HL-60/S4 treated with retinoic acid at 250 ng/mL for 4 days and 3 days (cell line): ENCODE measurements at regions not wholly inside any gene's neighbourhood (a gene's known extent, or its start where the extent isn't known, plus 50 kb on each side); places are given as distances from the start of the nearest gene placed in this dataset.

Source experiments
- in situ Hi-C: fragments of 300-500 bp; cut with MboI; formaldehyde crosslinking; loops from 2 replicates; pipeline ENCODE4 v1.7.0; 2022; ENCODE audit warnings: low sequenced_read_pairs

DNA sequence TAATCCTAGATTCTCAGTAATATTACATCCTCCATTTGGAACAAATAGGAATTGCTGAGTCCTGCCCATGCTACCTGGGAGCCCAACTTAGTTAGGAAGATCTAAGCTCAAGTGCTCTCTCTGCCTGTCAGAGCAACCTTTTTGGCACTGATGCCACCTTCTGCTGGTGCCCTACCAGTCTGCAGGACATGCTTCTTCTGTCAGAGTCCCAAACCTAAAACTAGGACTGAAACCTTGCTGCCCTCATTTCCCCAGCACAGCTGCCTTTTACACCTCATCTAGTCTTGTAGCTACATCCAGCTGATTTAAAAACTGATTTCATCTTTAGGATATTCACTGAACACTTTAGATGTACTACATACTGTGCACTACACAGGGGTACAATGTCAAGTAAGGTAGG, 118.7 kb downstream of the LYPLAL1 start:
- in situ Hi-C loops, result no loop called here

GRCh38 chr1:219289171-219289570, 115.5 kb downstream of the LYPLAL1 start:
- in situ Hi-C loops, result no loop called here

GRCh38 chr1:219283541-219283940, 109.9 kb downstream of the LYPLAL1 start:
- in situ Hi-C loops, result no loop called here

DNA sequence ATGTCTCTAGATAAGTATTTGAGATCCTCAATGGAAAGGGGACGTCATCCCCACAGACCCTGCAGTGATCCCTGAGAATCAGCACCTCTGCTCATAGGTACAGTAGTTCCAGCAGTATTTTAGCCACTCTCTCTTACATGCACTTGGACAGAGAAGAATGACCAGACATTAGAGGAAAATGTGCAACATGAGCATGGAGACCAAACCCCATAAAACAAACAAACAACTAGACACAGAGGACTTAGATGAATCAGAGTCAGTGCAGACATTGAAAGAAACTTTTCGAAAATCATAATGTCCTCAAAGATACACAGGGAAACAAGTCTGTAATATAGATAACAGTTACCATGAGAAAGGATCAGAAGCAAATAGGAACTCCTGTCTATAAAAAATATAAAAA, 108.2 kb downstream of the LYPLAL1 start:
- in situ Hi-C loops, result no loop called here

- in situ Hi-C loops, result no loop called here
Measured at GRCh38 chr1:219279017-219279770, 105.5 kb downstream of the LYPLAL1 start.

GRCh38 chr1:219278288-219278687, 104.6 kb downstream of the LYPLAL1 start:
- in situ Hi-C loops, result no loop called here

- in situ Hi-C loops, result no loop called here
Measured at GRCh38 chr1:219277304-219278105, 103.8 kb downstream of the LYPLAL1 start.

DNA sequence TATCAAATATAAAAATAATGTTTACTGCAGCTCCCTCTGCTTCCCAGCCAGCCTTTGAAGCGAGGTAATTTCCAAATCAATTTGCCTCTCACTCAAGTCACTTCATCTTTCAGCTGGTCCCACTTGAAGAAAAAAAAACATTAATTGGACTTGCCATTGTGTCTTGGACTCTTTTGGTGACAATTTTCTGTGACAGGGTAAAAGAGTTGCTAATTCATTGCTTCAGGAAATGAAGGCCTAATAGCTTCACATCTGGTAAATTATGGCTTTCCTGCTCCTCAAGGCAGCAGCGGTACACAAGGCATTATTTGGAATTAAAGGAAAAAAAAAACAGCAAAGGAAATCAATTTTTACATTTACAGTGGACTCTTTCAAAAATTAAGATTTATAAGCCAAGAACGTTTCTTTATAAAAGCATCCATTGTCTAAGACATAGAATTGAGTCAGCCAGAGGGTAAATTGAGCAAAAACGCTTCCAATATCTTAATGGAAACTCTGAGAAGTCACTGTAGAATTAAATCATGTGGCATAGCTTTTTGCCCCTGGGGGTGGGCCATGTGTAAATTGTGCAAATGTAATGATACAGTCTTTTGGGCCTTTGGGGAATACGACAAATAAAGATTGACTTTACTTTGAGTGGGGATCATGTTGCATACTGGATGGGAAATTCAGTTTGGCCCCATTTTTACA, 102.5 kb downstream of the LYPLAL1 start:
- in situ Hi-C loops, result no loop called here

- in situ Hi-C loops, result no loop called here
Measured at GRCh38 chr1:219273088-219273686, 99.5 kb downstream of the LYPLAL1 start.

DNA sequence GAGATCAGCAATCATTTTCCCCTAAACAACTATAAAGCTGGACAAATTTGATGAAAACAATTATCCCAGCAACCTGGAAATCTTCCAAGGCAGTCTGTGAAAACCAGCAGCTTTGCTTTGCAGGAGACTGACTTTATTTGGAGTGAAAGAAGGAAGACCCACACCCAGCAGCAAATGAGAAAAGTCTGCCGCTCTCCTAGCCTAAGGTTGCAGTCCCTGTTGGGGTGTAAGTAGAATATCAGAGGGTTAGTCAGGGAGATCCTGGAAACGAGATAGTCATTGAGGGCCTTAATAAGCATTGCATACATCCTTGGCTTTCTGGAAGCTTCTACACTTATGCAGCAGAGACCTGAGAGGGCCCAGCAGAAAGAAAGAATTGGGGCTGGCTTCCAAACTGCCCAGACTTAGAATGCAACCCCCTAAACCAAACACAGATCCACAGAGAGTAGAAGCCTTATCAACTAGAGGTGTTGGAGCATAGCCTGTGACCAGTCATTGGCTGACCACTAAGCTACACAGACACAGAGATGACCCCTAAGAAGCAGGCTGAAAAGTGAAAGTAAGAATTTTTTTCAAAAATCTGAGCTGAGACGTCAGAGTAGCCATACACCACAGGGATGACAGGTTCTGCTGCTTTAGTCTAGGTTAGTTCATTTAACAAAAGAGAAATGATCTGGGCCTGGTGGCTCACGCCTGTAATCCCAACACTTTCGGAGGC, 98.3 kb downstream of the LYPLAL1 start:
- in situ Hi-C loops, result no loop called here

GRCh38 chr1:219269171-219269570, 95.5 kb downstream of the LYPLAL1 start:
- in situ Hi-C loops, result no loop called here

DNA sequence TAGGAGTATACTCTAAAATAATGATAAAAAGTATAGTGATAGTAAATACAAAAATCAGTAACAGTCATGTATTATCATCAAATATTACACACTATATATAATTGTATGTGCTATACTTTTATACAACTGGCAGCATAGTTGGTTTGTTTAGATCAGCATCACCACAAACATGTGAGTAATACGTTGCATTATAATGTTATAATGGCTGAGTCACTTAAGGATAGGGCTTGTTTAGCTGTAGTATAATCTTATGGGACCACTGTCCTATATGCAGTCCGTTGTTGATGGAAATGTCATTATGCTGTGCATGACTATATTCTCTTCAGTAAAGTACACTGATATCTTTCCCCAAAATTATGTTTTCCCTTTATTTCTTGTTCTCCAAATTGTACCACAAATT, 92.8 kb downstream of the LYPLAL1 start:
- in situ Hi-C loops, result no loop called here

DNA sequence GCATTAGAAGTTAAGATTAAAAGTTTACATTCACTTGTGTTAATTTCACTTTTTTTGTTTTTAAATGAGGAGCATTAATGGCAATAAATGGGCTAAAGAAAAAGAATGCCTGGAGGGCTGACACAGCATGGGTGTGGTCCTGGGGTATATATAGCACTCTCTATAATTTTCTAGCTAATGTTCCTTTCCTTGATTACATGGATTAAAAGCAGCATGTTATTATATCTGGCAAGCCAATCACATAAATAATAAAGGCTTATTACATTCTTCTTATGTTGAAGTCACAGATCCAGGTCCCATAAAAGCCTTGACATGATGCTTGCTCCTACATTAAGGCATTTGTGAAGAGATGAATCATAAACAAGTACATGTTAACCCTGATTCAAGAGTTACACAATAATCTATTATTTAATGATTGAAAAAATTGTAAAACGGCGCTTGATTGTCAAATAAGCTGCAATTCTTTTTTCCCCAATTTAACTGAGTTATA, 91.4 kb downstream of the LYPLAL1 start:
- in situ Hi-C loops, result no loop called here

- in situ Hi-C loops, result no loop called here
Measured at GRCh38 chr1:219264561-219264960, 90.9 kb downstream of the LYPLAL1 start.
